HG02571 (cell line): ENCODE measurements at regions not wholly inside any gene's neighbourhood (a gene's known extent, or its start where the extent isn't known, plus 50 kb on each side); places are given as distances from the start of the nearest gene placed in this dataset.
"Not testable (repeated sequence)": the region's sequence is repeated elsewhere in the genome, so short reads cannot be mapped to it uniquely, and the experiment has no call there.

Source experiments
- ATAC-seq: cut with Tn5 transposase; IDR thresholded peaks from one replicate; pipeline ENCODE4 v1.9.1; 2021; ENCODE audit warnings: mild to moderate bottlenecking, moderate library complexity; ENCODE audit not compliant: unreplicated experiment

- ATAC-seq, result no peak
Observed at GRCh38 chr12:46982629-46983392, 96.6 kb upstream of the PCED1B start.

- no peak for ATAC-seq
Observed at GRCh38 chr12:46983393-46983793, 96.0 kb upstream of the PCED1B start.

- peak; percentile 68 for ATAC-seq
Observed at GRCh38 chr12:46983959-46984841, 95.2 kb upstream of the PCED1B start.

- no peak for ATAC-seq
Observed at GRCh38 chr12:46985816-46986215, 93.6 kb upstream of the PCED1B start.

GRCh38 chr12:46988122-46988521 lies 91.3 kb upstream of the PCED1B start:
- ATAC-seq, result not testable (repeated sequence)

- ATAC-seq, result no peak
Observed at GRCh38 chr12:46990211-46990610, 89.2 kb upstream of the PCED1B start.

GRCh38 chr12:46992051-46992450 lies 87.4 kb upstream of the PCED1B start:
- not testable (repeated sequence) for ATAC-seq

GRCh38 chr12:46998811-46999368 lies 80.5 kb upstream of the PCED1B start:
- no peak for ATAC-seq

GRCh38 chr12:47004634-47005033 lies 74.8 kb upstream of the PCED1B start:
- ATAC-seq, result no peak

GRCh38 chr12:47007048-47007447 lies 72.4 kb upstream of the PCED1B start:
- no peak for ATAC-seq

GRCh38 chr12:47012552-47012951 lies 66.9 kb upstream of the PCED1B start:
- no peak for ATAC-seq

GRCh38 chr12:47014474-47014873 lies 64.9 kb upstream of the PCED1B start:
- ATAC-seq, result no peak

GRCh38 chr12:47015381-47015780 lies 64.0 kb upstream of the PCED1B start:
- ATAC-seq, result no peak

GRCh38 chr12:47017041-47017713 lies 62.2 kb upstream of the PCED1B start:
- ATAC-seq, result no peak

GRCh38 chr12:47017901-47018475 lies 61.4 kb upstream of the PCED1B start:
- ATAC-seq, result no peak

GRCh38 chr12:47020211-47020821 lies 59.1 kb upstream of the PCED1B start:
- no peak for ATAC-seq

GRCh38 chr12:47021298-47021697 lies 58.1 kb upstream of the PCED1B start:
- ATAC-seq, result no peak

GRCh38 chr12:47022296-47022695 lies 57.1 kb upstream of the PCED1B start:
- ATAC-seq, result no peak

GRCh38 chr12:47023311-47023710 lies 56.1 kb upstream of the PCED1B start:
- no peak for ATAC-seq

- ATAC-seq, result no peak
Observed at GRCh38 chr12:47023953-47024352, 55.5 kb upstream of the PCED1B start.
